ENCODE measurements at regions not wholly inside any gene's neighbourhood (a gene's known extent, or its start where the extent isn't known, plus 50 kb on each side); places are given as distances from the start of the nearest gene placed in this dataset.

DNA sequence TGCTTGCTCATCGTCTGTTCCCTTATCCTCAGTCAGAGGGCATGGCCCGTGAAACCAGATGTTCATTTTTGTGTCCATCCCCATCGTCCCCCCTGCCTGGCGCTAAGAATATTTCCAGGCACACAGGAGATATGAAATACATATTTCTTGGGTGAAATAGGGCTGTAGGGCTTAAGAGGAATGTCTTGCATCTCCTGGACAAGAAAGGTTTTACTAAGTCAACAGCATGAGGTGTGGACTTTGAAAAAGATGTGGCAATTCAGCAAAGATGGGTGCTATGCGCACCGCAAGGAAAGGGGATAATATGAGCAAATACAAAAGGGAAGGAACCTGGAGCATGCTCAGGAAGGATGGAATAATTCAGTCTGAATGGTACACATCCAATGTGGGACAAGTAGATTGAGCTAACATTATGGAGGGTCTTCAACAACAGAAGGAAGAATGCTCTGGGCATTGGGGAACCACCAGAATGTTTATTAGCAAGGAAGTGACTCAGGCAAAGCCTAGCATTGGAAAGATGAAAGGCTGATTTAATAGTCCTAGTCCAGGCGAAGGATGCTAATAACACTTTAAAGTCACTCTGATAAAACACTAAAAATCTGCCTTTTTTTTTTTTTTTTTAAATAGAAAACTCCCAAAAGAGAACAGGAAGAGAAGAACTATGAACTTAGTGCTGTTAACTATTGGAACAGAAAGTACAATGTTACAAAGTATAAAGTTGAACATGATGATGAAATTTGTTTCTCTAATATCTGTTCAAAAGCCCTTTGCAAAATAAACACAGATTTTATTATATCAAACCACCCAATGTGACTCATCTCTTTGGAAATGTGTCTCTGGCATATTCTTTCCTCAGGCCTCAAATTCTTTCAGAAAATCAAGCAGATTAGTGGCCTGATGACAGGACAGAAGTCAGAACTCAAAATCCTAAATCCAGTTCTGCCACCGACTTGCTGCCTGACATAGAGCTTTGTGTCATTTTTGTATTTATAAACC is 449.5 kb downstream of the BCAT1 start:
- no peaks in the 10 kb centered on the region for H3K27me3 Mint-ChIP-seq
- POLR2A ChIA-PET = no interaction called here
- ATAC-seq (no peak), DNase-seq (no peak)
- no peak overlapping the region for H3K27ac Mint-ChIP-seq
- H3K9me3 Mint-ChIP-seq = peaks cover 0 to 7% (median 3%) of the 10 kb centered on the region in 9 donors
- H3K36me3 Mint-ChIP-seq = no peaks in the 10 kb centered on the region
- H3K4me1 Mint-ChIP-seq = no peaks in the 10 kb centered on the region
- no peak overlapping the region for H3K4me3 Mint-ChIP-seq

DNA sequence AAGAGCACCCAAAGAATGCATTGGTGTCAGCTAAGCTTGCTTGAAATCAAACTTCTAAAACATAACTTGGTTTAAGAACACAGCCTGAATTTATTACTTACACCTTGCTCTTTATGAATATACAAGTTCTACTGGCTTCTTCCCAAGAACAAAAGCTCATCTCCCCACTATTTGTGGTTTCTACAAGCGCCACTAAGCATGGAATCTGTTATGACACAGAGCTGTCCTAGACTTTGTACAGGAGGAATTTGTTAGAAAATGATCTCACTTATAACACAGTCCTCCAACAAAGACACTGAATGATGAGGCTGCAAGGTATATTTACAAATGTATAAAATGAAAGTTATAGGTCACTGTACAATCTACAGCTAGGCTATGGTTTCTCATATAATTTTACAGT is 452.1 kb downstream of the BCAT1 start:
- Mint-ChIP-seq H3K27ac (no peak overlapping the region), H3K9me3 (peaks cover 0 to 2% (median 0%) of the 10 kb centered on the region in 9 donors), H3K4me3 (no peak overlapping the region), H3K27me3 (no peaks in the 10 kb centered on the region), H3K36me3 (no peaks in the 10 kb centered on the region), H3K4me1 (peaks cover 0 to 5% (median 0%) of the 10 kb centered on the region in 4 donors)
- POLR2A ChIA-PET = no interaction called here
- ATAC-seq (no peak), DNase-seq (no peak)

- H3K4me1 Mint-ChIP-seq = peaks cover 0 to 7% (median 0%) of the 10 kb centered on the region in 4 donors
- H3K36me3 Mint-ChIP-seq = no peaks in the 10 kb centered on the region
- POLR2A ChIA-PET = no interaction called here
- no peak overlapping the region for H3K27ac Mint-ChIP-seq
- H3K9me3 Mint-ChIP-seq = peaks cover 0 to 2% (median 0%) of the 10 kb centered on the region in 9 donors
- no peaks in the 10 kb centered on the region for H3K27me3 Mint-ChIP-seq
- H3K4me3 Mint-ChIP-seq = no peak overlapping the region
- no peak for ATAC-seq
- DNase-seq = no peak
Observed at GRCh38 chr12:24494401-24494800, 454.5 kb downstream of the BCAT1 start.

- Mint-ChIP-seq H3K4me1 (peaks cover 0 to 7% (median 0%) of the 10 kb centered on the region in 4 donors), H3K4me3 (no peak overlapping the region), H3K27ac (no peak overlapping the region), H3K36me3 (no peaks in the 10 kb centered on the region), H3K27me3 (no peaks in the 10 kb centered on the region), H3K9me3 (no peaks in the 10 kb centered on the region)
- DNase-seq (no peak), ATAC-seq (no peak)
- POLR2A ChIA-PET = no interaction called here
Observed at GRCh38 chr12:24491968-24492367, 456.9 kb downstream of the BCAT1 start.

DNA sequence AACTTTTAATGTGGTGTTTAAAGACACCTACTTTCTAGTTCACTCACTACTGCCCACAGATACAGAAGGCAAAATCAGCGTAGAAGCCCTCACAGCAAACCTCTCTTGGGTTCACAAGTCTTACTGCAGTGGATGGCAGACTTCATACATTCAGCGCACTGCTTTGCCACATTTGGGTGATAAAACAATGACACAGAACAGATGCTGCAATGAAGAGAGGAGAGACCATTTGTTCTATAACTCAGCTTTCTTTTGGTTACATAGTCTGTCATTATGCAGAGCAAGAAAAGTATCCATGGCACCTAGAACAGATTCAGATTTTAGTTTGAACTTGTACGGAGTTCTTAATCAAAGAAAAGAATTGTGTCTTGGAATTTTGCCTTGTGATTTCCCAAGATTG is 459.0 kb downstream of the BCAT1 start:
- Mint-ChIP-seq H3K36me3 (no peaks in the 10 kb centered on the region), H3K27me3 (no peaks in the 10 kb centered on the region), H3K4me3 (no peak overlapping the region), H3K9me3 (no peaks in the 10 kb centered on the region), H3K27ac (no peak overlapping the region), H3K4me1 (peaks cover 0 to 7% (median 0%) of the 10 kb centered on the region in 4 donors)
- POLR2A ChIA-PET = no interaction called here
- ATAC-seq (no peak), DNase-seq (no peak)

GRCh38 chr12:24488906-24489619 is 459.8 kb downstream of the BCAT1 start:
- POLR2A ChIA-PET = no interaction called here
- no peaks in the 10 kb centered on the region for H3K27me3 Mint-ChIP-seq
- H3K27ac Mint-ChIP-seq = no peak overlapping the region
- peaks cover 0 to 7% (median 0%) of the 10 kb centered on the region in 4 donors for H3K4me1 Mint-ChIP-seq
- DNase-seq (no peak), ATAC-seq (no peak)
- H3K4me3 Mint-ChIP-seq = no peak overlapping the region
- no peaks in the 10 kb centered on the region for H3K9me3 Mint-ChIP-seq
- H3K36me3 Mint-ChIP-seq = no peaks in the 10 kb centered on the region

DNA sequence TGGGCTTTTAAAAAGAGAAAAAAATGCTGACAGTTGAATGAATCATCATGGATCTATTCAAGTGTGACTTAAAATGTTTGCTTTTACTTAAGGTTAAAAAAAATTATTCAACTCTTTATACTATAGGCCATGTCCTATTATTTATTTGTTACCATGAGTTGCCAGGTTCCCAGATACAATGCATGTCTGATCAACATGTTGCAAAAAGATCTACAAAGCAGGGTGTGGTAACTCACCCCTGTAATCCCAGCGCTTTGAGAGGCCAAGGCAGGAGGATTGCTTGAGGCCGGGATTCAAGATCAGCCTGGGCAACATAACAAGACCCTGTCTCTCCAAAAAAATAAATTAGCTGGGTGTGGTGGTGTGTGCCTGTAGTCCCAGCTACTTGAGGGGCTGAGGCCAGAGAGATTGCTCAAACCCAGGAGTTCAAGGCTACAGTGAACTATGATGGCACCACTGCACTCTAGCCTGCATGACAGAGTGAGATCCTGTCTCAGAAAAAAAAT is 460.8 kb downstream of the BCAT1 start:
- POLR2A ChIA-PET = no interaction called here
- H3K27me3 Mint-ChIP-seq = no peaks in the 10 kb centered on the region
- H3K36me3 Mint-ChIP-seq = no peaks in the 10 kb centered on the region
- no peak overlapping the region for H3K27ac Mint-ChIP-seq
- ATAC-seq = no peak
- peaks cover 0 to 7% (median 0%) of the 10 kb centered on the region in 4 donors for H3K4me1 Mint-ChIP-seq
- no peak overlapping the region for H3K4me3 Mint-ChIP-seq
- DNase-seq = no peak
- H3K9me3 Mint-ChIP-seq = no peaks in the 10 kb centered on the region

GRCh38 chr12:24487606-24488005 is 461.3 kb downstream of the BCAT1 start:
- H3K4me1 Mint-ChIP-seq = peaks cover 0 to 7% (median 0%) of the 10 kb centered on the region in 4 donors
- no peaks in the 10 kb centered on the region for H3K27me3 Mint-ChIP-seq
- no peak overlapping the region for H3K27ac Mint-ChIP-seq
- POLR2A ChIA-PET = no interaction called here
- DNase-seq = no peak
- no peaks in the 10 kb centered on the region for H3K9me3 Mint-ChIP-seq
- H3K4me3 Mint-ChIP-seq = no peak overlapping the region
- no peaks in the 10 kb centered on the region for H3K36me3 Mint-ChIP-seq
- ATAC-seq = no peak

DNA sequence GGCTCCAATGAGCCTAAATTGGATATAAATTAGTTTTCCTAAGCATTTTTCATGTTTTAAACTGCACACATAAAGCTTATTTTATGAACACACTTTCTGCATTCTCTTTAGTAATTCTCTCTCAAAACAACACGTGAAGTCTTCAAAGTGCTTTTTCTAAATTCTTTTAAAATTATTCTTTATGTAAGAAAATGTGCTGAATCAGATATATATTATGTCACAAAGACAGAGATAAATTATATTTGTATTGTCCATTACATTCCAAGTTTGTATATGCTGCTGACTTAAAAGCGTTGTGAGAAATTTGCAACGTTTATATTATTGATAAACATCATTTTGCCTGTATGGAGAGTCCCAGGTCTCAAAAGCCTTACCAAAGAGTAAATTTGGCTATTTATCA is 465.2 kb downstream of the BCAT1 start:
- no peak overlapping the region for H3K4me3 Mint-ChIP-seq
- H3K27me3 Mint-ChIP-seq = peaks cover 0 to 1% (median 0%) of the 10 kb centered on the region in 5 donors
- POLR2A ChIA-PET = no interaction called here
- H3K36me3 Mint-ChIP-seq = no peaks in the 10 kb centered on the region
- H3K4me1 Mint-ChIP-seq = no peaks in the 10 kb centered on the region
- no peak overlapping the region for H3K27ac Mint-ChIP-seq
- H3K9me3 Mint-ChIP-seq = peaks cover 0 to 3% (median 0%) of the 10 kb centered on the region in 9 donors
- ATAC-seq (no peak), DNase-seq (no peak)

GRCh38 chr12:24482882-24483604 is 465.9 kb downstream of the BCAT1 start:
- Mint-ChIP-seq H3K27ac (no peak overlapping the region), H3K4me3 (no peak overlapping the region), H3K27me3 (peaks cover 0 to 4% (median 0%) of the 10 kb centered on the region in 5 donors), H3K36me3 (no peaks in the 10 kb centered on the region), H3K9me3 (peaks cover 0 to 3% (median 0%) of the 10 kb centered on the region in 9 donors), H3K4me1 (no peaks in the 10 kb centered on the region)
- DNase-seq (no peak), ATAC-seq (no peak)
- POLR2A ChIA-PET = no interaction called here

- Mint-ChIP-seq H3K9me3 (peaks cover 0 to 3% (median 0%) of the 10 kb centered on the region in 9 donors), H3K4me1 (no peaks in the 10 kb centered on the region), H3K27ac (no peak overlapping the region), H3K36me3 (no peaks in the 10 kb centered on the region), H3K4me3 (no peak overlapping the region), H3K27me3 (peaks cover 0 to 4% (median 0%) of the 10 kb centered on the region in 5 donors)
- ATAC-seq (no peak), DNase-seq (no peak)
- POLR2A ChIA-PET = no interaction called here
Observed at GRCh38 chr12:24482044-24482443, 466.9 kb downstream of the BCAT1 start.

DNA sequence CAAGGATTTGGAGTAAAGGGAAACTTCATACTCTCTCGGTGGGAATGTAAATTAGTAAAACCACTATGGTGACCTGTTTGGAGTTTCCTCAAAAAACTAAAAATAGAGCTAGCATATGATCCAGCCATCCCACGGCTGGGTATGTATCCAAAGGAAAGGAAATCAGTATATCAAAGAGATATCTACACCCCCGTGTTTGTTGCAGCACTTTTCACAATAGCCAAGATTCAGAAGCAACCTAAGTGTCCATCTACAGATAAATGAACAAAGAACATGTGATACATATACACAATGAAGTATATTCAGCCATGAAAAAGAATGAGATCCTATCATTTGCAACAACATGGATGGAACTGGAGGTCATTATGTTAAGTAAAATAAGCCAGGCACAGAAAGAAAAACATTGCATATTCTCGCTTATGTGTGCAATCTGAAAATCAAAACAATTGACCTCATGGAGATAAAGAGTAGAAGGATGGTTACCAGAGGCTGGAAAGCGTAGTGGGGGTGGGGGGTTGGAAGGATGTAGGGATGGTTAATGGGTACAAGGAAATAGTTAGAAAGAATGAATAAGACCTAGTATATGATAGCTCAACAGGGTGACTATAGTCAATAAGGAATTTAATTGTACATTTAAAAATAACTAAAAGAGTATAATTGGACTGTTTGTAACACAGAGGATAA is 468.0 kb downstream of the BCAT1 start:
- ATAC-seq (no peak), DNase-seq (no peak)
- H3K27ac Mint-ChIP-seq = no peak overlapping the region
- H3K4me3 Mint-ChIP-seq = no peak overlapping the region
- H3K9me3 Mint-ChIP-seq = peaks cover 0 to 3% (median 0%) of the 10 kb centered on the region in 9 donors
- no peaks in the 10 kb centered on the region for H3K36me3 Mint-ChIP-seq
- peaks cover 0 to 4% (median 0%) of the 10 kb centered on the region in 5 donors for H3K27me3 Mint-ChIP-seq
- H3K4me1 Mint-ChIP-seq = no peaks in the 10 kb centered on the region
- POLR2A ChIA-PET = no interaction called here
